IMR-90 (cell line): ENCODE measurements at regions not wholly inside any gene's neighbourhood (a gene's known extent, or its start where the extent isn't known, plus 50 kb on each side); places are given as distances from the start of the nearest gene placed in this dataset.

ENCODE experiments used
- ATAC-seq: fragments of 200-7000 bp; cut with Tn5 transposase; 2 replicates; pipeline ENCODE4 v1.9.1; 2020; ENCODE audit warnings: low read depth, mild to moderate bottlenecking, moderate library complexity
- BruUV-seq: library from RNA; stranded (reverse); fragments of 400-500 nt; replicated peaks from 2 replicates; lab custom pipeline; 2021; lab: Mats Ljungman, UMichigan
- CTCF ChIA-PET: fragments of 300-600 bp; formaldehyde crosslinking; extraction: SDS; loops from one replicate; lab custom pipeline; 2021; ENCODE audit warnings: antibody characterized with exemption; lab: Yijun Ruan, JAX
- POLR2A ChIA-PET: fragments of 300-600 bp; sonication (Branson Sonifier 250); formaldehyde crosslinking; loops from one replicate; lab custom pipeline; 2022; ENCODE audit warnings: antibody characterized with exemption; ENCODE audit not compliant: unreplicated experiment; lab: Charles Lee
- DNase-seq: peaks from one replicate; pipeline ENCODE4 v3.0.0; 2013
- H2AFZ ChIP-seq: replicated peaks from 2 replicates; pipeline ENCODE3; 2013; ENCODE audit warnings: low read length, mild to moderate bottlenecking; ENCODE audit not compliant: poor library complexity
- H2AK5ac ChIP-seq: 2 replicates; pipeline ENCODE4 v1.6.1; 2013; ENCODE audit warnings: low read depth, low read length, inconsistent platforms
- H2AK9ac ChIP-seq: replicated peaks from 2 replicates; pipeline ENCODE3; 2013; ENCODE audit warnings: mild to moderate bottlenecking, low read depth, low read length, moderate library complexity; ENCODE audit not compliant: poor library complexity
- H2BK120ac ChIP-seq: 2 replicates; pipeline ENCODE4 v1.6.1; 2013; ENCODE audit warnings: low read depth, low read length, inconsistent platforms
- H2BK15ac ChIP-seq: 3 replicates; pipeline ENCODE4 v1.6.1; 2013; ENCODE audit warnings: low read depth, low read length, inconsistent platforms
- H2BK20ac ChIP-seq: 2 replicates; pipeline ENCODE4 v1.6.1; 2013; ENCODE audit warnings: low read depth, mild to moderate bottlenecking, inconsistent platforms, low read length, moderate library complexity
- H2BK5ac ChIP-seq: 2 replicates; pipeline ENCODE4 v1.6.1; 2013; ENCODE audit warnings: mild to moderate bottlenecking, low read depth, low read length, inconsistent platforms; ENCODE audit not compliant: poor library complexity, severe bottlenecking
- H3K14ac ChIP-seq: replicated peaks from 2 replicates; pipeline ENCODE4 v1.6.1; 2013; ENCODE audit warnings: low read depth, low read length, inconsistent platforms
- H3K18ac ChIP-seq: 2 replicates; pipeline ENCODE4 v1.6.1; 2013; ENCODE audit warnings: low read depth, low read length, control low read depth
- H3K23ac ChIP-seq: 2 replicates; pipeline ENCODE4 v1.6.1; 2013; ENCODE audit warnings: low read depth, low read length, inconsistent platforms
- H3K27ac ChIP-seq: 2 replicates; pipeline ENCODE4 v1.5.1; 2013; ENCODE audit warnings: mild to moderate bottlenecking, control low read depth, low read length; ENCODE audit not compliant: insufficient read depth
- H3K27me3 ChIP-seq: 2 replicates; pipeline ENCODE4 v1.6.1; 2013; ENCODE audit warnings: low read length; ENCODE audit not compliant: control insufficient read depth, insufficient read depth
- H3K36me3 ChIP-seq: 2 replicates; pipeline ENCODE4 v1.6.1; 2013; ENCODE audit warnings: low read length, mixed read lengths; ENCODE audit not compliant: control insufficient read depth, insufficient read depth
- H3K4ac ChIP-seq: 2 replicates; pipeline ENCODE4 v1.6.1; 2013; ENCODE audit warnings: low read depth, low read length, inconsistent platforms
- H3K4me1 ChIP-seq: 2 replicates; pipeline ENCODE4 v1.6.1; 2013; ENCODE audit warnings: low read length, mixed read lengths; ENCODE audit not compliant: control insufficient read depth, insufficient read depth
- H3K4me2 ChIP-seq: 2 replicates; pipeline ENCODE4 v1.6.1; 2013; ENCODE audit warnings: low read depth, mild to moderate bottlenecking, control low read depth, low read length, moderate library complexity
- H3K4me3 ChIP-seq: 2 replicates; pipeline ENCODE4 v1.5.1; 2013; ENCODE audit warnings: low read depth, mild to moderate bottlenecking, control low read depth, low read length, moderate library complexity; ENCODE audit not compliant: insufficient read depth
- H3K56ac ChIP-seq: 2 replicates; pipeline ENCODE4 v1.6.1; 2013; ENCODE audit warnings: low read length, inconsistent platforms; ENCODE audit not compliant: insufficient read depth; ENCODE audit errors: extremely low read depth
- H3K79me1 ChIP-seq, 2 experiments: 2 replicates each; pipeline ENCODE4 v1.6.1; 2013; ENCODE audit warnings: low read length in 2 of 2, inconsistent platforms in 1 of 2, low read depth in 1 of 2
- H3K9ac ChIP-seq: 2 replicates; pipeline ENCODE4 v1.6.1; 2013; ENCODE audit warnings: low read depth, low read length, control low read depth
- H3K9me1 ChIP-seq: 2 replicates; pipeline ENCODE4 v1.6.1; 2013; ENCODE audit warnings: low read length, inconsistent platforms; ENCODE audit not compliant: insufficient read depth
- H3K9me3 ChIP-seq: 2 replicates; pipeline ENCODE4 v1.6.1; 2013; ENCODE audit warnings: low read length; ENCODE audit not compliant: control insufficient read depth, insufficient read depth
- H4K20me1 ChIP-seq: 2 replicates; pipeline ENCODE4 v1.6.1; 2013; ENCODE audit warnings: low read length, inconsistent platforms; ENCODE audit not compliant: insufficient read depth
- H4K5ac ChIP-seq: 2 replicates; pipeline ENCODE4 v1.6.1; 2013; ENCODE audit warnings: mild to moderate bottlenecking, low read depth, low read length, control low read depth
- H4K8ac ChIP-seq, 2 experiments: 2 replicates each; pipeline ENCODE4 v1.6.1; 2013; ENCODE audit warnings: low read depth in 2 of 2, low read length in 2 of 2, control low read depth in 1 of 2, inconsistent platforms in 1 of 2
- H4K91ac ChIP-seq: 2 replicates; pipeline ENCODE4 v1.6.1; 2013; ENCODE audit warnings: low read depth, low read length, inconsistent platforms; ENCODE audit not compliant: insufficient read depth
- BHLHE40 ChIP-seq: fragments of 150-350 bp; IDR thresholded peaks from 2 replicates; pipeline ENCODE4 v1.6.1; 2016; ENCODE audit warnings: mild to moderate bottlenecking, low read depth, low read length
- CEBPB ChIP-seq: IDR thresholded peaks from 2 replicates; pipeline ENCODE4 v1.6.1; 2012; ENCODE audit warnings: low read depth, low read length, improper control_type of control experiment
- CHD1 ChIP-seq: IDR thresholded peaks from 2 replicates; pipeline ENCODE4 v1.6.1; 2012; ENCODE audit warnings: low read depth, low read length, improper control_type of control experiment
- FOS ChIP-seq: fragments of 150-350 bp; IDR thresholded peaks from 2 replicates; pipeline ENCODE4 v1.6.1; 2016; ENCODE audit warnings: low read depth, low read length
- MAFK ChIP-seq: IDR thresholded peaks from 2 replicates; pipeline ENCODE4 v1.6.1; 2012; ENCODE audit warnings: low read depth, low read length, improper control_type of control experiment
- MAZ ChIP-seq: IDR thresholded peaks from 2 replicates; pipeline ENCODE4 v1.6.1; 2012; ENCODE audit warnings: low read depth, mild to moderate bottlenecking, low read length, improper control_type of control experiment, moderate library complexity, borderline replicate concordance
- NFE2L2 ChIP-seq: fragments of 150-350 bp; IDR thresholded peaks from 2 replicates; pipeline ENCODE4 v1.6.1; 2016; ENCODE audit warnings: low read depth, mild to moderate bottlenecking, low read length
- RAD21 ChIP-seq: IDR thresholded peaks from 2 replicates; pipeline ENCODE4 v1.6.1; 2012; ENCODE audit warnings: low read length, improper control_type of control experiment
- RCOR1 ChIP-seq: IDR thresholded peaks from 2 replicates; pipeline ENCODE4 v1.6.1; 2012; ENCODE audit warnings: mild to moderate bottlenecking, low read length, improper control_type of control experiment; ENCODE audit not compliant: insufficient replicate concordance
- RFX5 ChIP-seq: IDR thresholded peaks from 2 replicates; pipeline ENCODE4 v1.8.0; 2012; ENCODE audit warnings: low read depth, mild to moderate bottlenecking, low read length, moderate library complexity
- SMC3 ChIP-seq: fragments of 150-350 bp; IDR thresholded peaks from 2 replicates; pipeline ENCODE4 v1.6.1; 2016; ENCODE audit warnings: low read depth, mild to moderate bottlenecking, antibody characterized with exemption, low read length, moderate library complexity
- WGBS, 2 experiments: methylation state at CpG; one replicate each; pipeline versions ENCODE4 v1.1.5 to v1.1.7; 2013; ENCODE audit warnings: missing lambda C conversion rate in 2 of 2; ENCODE audit not compliant: insufficient read length in 1 of 2; ENCODE audit errors: extremely low coverage in 2 of 2; 5-methylcytosine and 5-hydroxymethylcytosine counted together
- dilution Hi-C: fragments of 300-500 bp; cut with HindIII; formaldehyde crosslinking; loops from one replicate; pipeline ENCODE4 v1.14.3; 2018; ENCODE audit warnings: low sequenced_read_pairs; ENCODE audit not compliant: unreplicated experiment
- in situ Hi-C: fragments of 300-500 bp; cut with MboI; formaldehyde crosslinking; loops from 3 replicates; pipeline ENCODE4 v1.14.3; 2019; ENCODE audit warnings: low sequenced_read_pairs, inconsistent platforms, mixed read lengths
- intact Hi-C: fragments of 100-400 bp; cut with micrococcal nuclease; formaldehyde crosslinking; loops from 2 replicates; pipeline ENCODE4 v1.10.0; 2022
- TF ChIP-seq, protein P1 (sequence below): conservative IDR thresholded peaks from 2 replicates; pipeline ENCODE4 v1.5.1; 2012; ENCODE audit warnings: mild to moderate bottlenecking, low read depth, low read length, improper control_type of control experiment
- TF ChIP-seq, protein P2 (sequence below): fragments of 150-350 bp; IDR thresholded peaks from 2 replicates; pipeline ENCODE4 v1.6.1; 2017; ENCODE audit warnings: mild to moderate bottlenecking, antibody characterized with exemption, low read length, low read depth

DNA sequence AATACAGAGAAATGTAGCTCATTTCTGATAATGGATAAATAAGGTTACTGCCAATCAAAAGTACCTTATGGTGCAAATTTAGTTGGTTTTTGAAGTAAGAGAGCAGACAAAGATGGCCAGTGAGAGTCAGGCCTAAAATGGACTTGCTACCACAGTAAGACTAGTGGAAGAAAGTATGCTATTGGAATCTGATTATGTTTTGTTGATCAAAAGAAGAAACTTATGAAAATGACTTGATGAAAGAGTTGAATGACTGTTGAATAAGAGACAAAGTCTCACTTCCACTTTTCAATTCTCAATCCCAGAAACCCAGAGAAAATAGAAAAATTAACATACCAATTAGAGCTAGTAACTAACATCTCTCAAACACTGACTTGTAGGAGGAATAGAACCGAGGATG is 737.8 kb upstream of the INTU start:
- Histone ChIP-seq H2AK9ac (no peak overlapping the region), H2BK5ac (no peak overlapping the region), H2AFZ (no peak overlapping the region), H3K4me1 (peaks cover 19% of the 10 kb centered on the region), H3K23ac (no peak overlapping the region), H3K14ac (no peak overlapping the region), H3K9me3 (no peaks in the 10 kb centered on the region), H3K9ac (no peak overlapping the region), H3K9me1 (peaks cover 4% of the 10 kb centered on the region), H2BK15ac (no peak overlapping the region), H3K4ac (no peak overlapping the region), H3K36me3 (no peaks in the 10 kb centered on the region), H4K5ac (no peak overlapping the region), H3K27me3 (no peaks in the 10 kb centered on the region), H3K4me2 (no peak overlapping the region), H3K4me3 (no peak overlapping the region), H3K79me1 (no peaks in the 10 kb centered on the region), H4K8ac (no peak overlapping the region), H3K18ac (no peak overlapping the region), H2BK120ac (no peak overlapping the region), H4K91ac (no peak overlapping the region), H4K20me1 (no peaks in the 10 kb centered on the region), H2BK20ac (no peak overlapping the region), H2AK5ac (no peak overlapping the region), H3K56ac (no peak overlapping the region), H3K27ac (no peak overlapping the region)
- ChIA-PET POLR2A (no interaction called here), CTCF (no interaction called here)
- dilution Hi-C loops: no loop called here
- DNase-seq (no peak), ATAC-seq (no peak)
- in situ Hi-C loops: no loop called here
- TF ChIP-seq RAD21 (no peak), CEBPB (no peak), RCOR1 (no peak), BHLHE40 (no peak), SMC3 (no peak), CHD1 (no peak), NFE2L2 (no peak), MAZ (no peak), RFX5 (no peak), MAFK (no peak), FOS (no peak)
- TF ChIP-seq, protein P1, sequence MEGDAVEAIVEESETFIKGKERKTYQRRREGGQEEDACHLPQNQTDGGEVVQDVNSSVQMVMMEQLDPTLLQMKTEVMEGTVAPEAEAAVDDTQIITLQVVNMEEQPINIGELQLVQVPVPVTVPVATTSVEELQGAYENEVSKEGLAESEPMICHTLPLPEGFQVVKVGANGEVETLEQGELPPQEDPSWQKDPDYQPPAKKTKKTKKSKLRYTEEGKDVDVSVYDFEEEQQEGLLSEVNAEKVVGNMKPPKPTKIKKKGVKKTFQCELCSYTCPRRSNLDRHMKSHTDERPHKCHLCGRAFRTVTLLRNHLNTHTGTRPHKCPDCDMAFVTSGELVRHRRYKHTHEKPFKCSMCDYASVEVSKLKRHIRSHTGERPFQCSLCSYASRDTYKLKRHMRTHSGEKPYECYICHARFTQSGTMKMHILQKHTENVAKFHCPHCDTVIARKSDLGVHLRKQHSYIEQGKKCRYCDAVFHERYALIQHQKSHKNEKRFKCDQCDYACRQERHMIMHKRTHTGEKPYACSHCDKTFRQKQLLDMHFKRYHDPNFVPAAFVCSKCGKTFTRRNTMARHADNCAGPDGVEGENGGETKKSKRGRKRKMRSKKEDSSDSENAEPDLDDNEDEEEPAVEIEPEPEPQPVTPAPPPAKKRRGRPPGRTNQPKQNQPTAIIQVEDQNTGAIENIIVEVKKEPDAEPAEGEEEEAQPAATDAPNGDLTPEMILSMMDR: no peak
- TF ChIP-seq, protein P2, sequence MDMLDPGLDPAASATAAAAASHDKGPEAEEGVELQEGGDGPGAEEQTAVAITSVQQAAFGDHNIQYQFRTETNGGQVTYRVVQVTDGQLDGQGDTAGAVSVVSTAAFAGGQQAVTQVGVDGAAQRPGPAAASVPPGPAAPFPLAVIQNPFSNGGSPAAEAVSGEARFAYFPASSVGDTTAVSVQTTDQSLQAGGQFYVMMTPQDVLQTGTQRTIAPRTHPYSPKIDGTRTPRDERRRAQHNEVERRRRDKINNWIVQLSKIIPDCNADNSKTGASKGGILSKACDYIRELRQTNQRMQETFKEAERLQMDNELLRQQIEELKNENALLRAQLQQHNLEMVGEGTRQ: no peak
- intact Hi-C loops: loop anchor here (10.0 kb wide), 1 partner anchor 510 kb away; no protein-coding TSS in a partner anchor
- no CpG with 5 or more reads among the region's 1 CpG for WGBS, 2 experiments
- BruUV-seq: no TSS peak
